ENCODE measurements at regions not wholly inside any gene's neighbourhood (a gene's known extent, or its start where the extent isn't known, plus 50 kb on each side); places are given as distances from the start of the nearest gene placed in this dataset.

DNA sequence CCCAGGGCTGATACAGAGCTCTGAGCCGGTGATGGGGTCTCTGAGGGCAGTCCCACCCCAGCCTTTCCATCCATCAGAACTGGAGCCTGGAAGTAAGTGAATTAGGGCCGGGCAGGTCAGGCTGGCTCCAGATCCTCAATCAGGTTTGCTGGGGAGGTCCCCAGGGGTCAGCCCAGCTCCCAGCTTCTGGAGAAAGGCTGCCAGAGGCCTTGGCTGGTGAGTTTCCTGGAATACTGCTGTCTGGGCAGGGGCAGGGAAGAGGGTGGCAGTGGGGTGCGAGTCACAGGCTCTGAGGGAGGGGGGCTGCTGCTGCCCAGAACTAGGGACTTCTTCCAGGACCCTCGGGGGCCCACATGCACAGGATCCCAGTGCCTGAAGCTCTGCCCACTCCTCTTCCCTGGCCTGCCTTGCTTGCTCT, 200.6 kb upstream of the MVB12B start:
- no peaks in the 10 kb centered on the region for H3K27me3 ChIP-seq
- peaks cover 0 to 4% (median 0%) of the 10 kb centered on the region in 4 donors for H3K4me1 ChIP-seq
- no peak for DNase-seq
- TF ChIP-seq POLR2A (IDR thresholded peaks at IDR 0.05) = no peak
- H3K4me3 ChIP-seq = no peak overlapping the region
- H3K36me3 ChIP-seq = no peaks in the 10 kb centered on the region
- no peaks in the 10 kb centered on the region for H3K9me3 ChIP-seq
- H3K27ac ChIP-seq = no peak overlapping the region

DNA sequence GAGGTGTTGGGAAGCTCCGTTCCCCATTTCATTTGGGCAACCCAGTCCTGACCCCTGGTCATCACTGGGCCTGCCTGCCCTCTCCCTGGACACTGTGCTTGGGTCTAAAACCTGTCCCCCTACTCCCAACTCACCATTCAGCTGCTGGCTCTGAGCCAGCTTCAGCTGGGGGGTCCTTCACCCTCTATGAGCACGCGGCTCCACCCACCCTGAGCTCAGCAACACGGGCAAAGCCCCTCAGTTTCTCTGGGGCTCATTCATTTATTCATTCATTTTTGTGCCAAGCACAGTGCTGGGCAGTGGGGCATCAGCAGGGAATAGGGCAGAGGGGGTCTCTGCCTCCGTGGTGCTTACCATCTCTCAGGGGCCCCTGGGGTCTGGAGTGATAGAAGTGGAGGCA, 199.8 kb upstream of the MVB12B start:
- Histone ChIP-seq H3K4me3 (no peak overlapping the region), H3K27ac (no peak overlapping the region), H3K4me1 (peaks cover 0 to 4% (median 0%) of the 10 kb centered on the region in 4 donors), H3K36me3 (no peaks in the 10 kb centered on the region), H3K27me3 (no peaks in the 10 kb centered on the region), H3K9me3 (no peaks in the 10 kb centered on the region)
- TF ChIP-seq POLR2A (IDR thresholded peaks at IDR 0.05) = no peak
- TF ChIP-seq, protein P1, sequence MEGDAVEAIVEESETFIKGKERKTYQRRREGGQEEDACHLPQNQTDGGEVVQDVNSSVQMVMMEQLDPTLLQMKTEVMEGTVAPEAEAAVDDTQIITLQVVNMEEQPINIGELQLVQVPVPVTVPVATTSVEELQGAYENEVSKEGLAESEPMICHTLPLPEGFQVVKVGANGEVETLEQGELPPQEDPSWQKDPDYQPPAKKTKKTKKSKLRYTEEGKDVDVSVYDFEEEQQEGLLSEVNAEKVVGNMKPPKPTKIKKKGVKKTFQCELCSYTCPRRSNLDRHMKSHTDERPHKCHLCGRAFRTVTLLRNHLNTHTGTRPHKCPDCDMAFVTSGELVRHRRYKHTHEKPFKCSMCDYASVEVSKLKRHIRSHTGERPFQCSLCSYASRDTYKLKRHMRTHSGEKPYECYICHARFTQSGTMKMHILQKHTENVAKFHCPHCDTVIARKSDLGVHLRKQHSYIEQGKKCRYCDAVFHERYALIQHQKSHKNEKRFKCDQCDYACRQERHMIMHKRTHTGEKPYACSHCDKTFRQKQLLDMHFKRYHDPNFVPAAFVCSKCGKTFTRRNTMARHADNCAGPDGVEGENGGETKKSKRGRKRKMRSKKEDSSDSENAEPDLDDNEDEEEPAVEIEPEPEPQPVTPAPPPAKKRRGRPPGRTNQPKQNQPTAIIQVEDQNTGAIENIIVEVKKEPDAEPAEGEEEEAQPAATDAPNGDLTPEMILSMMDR (IDR thresholded peaks at IDR 0.05) = no peak
- no peak for DNase-seq

DNA sequence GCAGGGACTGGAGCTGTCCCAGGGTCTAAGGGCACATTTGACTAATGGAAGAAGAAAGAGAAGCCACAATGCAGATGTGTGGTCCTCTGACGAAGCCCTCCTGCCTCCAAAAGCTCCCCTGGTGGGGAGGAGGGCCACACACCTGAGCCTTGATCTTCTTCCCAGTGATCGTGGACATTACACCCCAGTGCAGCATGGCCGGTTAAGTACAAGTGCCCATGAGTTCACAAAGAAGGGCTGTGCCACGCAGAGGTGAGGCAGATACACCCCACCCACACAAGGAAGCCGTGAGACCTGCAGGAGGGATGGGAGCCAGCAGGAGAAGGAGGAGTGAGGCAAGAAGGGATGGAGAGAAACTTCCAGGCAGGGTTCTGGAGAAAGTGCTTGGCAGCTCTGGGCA, 199.0 kb upstream of the MVB12B start:
- Histone ChIP-seq H3K36me3 (no peaks in the 10 kb centered on the region), H3K4me1 (peaks cover 0 to 4% (median 0%) of the 10 kb centered on the region in 4 donors), H3K27ac (no peak overlapping the region), H3K27me3 (no peaks in the 10 kb centered on the region), H3K9me3 (no peaks in the 10 kb centered on the region), H3K4me3 (no peak overlapping the region)
- no peak for DNase-seq
- TF ChIP-seq, protein P1 (IDR thresholded peaks at IDR 0.05) = no peak
- no peak for TF ChIP-seq POLR2A (IDR thresholded peaks at IDR 0.05)

DNA sequence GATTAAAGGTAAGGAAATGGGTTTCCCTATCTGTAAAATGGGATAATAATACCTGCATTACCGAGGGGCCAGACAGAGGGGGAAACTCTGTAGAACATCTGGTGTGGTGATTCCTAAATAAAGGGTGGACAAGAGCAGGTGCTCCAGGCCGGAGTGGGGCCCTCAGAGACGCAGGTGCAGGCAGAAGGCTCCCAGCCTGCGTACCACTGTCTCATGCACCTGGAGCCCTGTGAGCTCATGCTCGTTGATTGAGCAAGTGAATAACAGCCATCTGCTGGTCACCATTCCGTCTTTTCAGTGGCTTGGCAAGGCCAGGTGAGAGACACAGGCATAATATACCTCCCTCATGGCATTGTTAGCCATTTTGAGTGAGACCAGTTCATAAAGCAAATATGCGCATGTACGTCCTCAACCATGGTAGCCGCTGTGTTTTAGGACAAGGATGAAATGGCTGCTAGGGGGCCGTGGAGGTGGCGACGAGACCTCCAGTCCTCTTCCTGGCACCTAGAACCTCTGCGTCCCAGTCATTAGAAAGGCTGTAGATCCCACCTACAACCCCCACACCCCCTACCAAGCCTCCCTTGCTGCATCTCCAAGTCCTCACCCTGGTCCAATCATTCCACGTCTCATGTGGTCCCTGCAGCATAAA, 198.0 kb upstream of the MVB12B start:
- peaks cover 0 to 4% (median 0%) of the 10 kb centered on the region in 4 donors for H3K4me1 ChIP-seq
- no peaks in the 10 kb centered on the region for H3K27me3 ChIP-seq
- TF ChIP-seq, protein P1 (IDR thresholded peaks at IDR 0.05) = no peak
- no peak for TF ChIP-seq POLR2A (IDR thresholded peaks at IDR 0.05)
- DNase-seq = no peak
- H3K36me3 ChIP-seq = no peaks in the 10 kb centered on the region
- no peaks in the 10 kb centered on the region for H3K9me3 ChIP-seq
- no peak overlapping the region for H3K4me3 ChIP-seq
- H3K27ac ChIP-seq = no peak overlapping the region

DNA sequence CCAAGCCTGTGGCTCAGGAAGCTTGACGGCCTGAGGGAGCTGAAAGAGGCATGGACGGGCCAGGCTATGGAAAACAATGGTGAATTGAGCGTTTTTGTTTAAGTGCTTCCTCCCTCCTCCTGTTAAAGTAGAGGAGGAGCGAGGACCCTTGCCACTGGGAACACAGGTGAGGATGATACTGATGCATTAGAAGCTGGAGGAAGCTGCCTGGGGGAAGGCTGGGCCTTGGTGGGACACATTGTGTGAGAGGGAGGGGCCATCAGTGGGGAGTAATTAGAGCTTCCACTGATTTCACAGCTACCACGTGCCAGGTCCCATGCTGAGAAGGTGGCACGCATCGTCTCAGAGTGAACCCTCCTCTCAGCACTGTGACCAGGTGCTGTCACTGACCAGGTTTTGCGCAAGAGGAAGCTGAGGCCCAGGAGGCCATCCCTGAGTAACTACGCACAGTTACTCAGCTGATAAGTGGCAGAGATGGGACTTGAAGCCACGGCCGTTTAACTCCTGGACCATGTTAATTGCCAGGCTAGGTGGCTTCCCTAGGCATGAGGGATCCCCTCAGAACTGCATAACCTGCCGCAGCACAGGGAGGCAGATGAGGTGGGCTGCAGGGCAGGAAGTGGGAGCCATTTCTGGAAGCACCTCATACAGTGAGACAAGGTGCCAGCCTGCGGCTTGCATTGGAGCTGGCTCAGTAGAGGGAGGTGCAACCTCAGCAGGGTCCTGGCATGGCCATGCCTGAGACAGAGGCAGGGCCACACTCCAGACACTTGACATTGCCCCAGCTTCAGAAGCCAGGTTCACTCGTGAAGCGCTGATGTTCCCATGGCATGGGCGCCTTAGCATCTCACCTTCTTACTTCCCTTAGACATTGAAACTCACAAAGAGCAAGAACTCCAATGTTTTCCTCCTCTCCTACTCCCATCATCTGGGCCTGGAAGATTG, 195.3 kb upstream of the MVB12B start:
- H3K27me3 ChIP-seq = no peaks in the 10 kb centered on the region
- no peaks in the 10 kb centered on the region for H3K9me3 ChIP-seq
- H3K4me3 ChIP-seq = no peak overlapping the region
- no peaks in the 10 kb centered on the region for H3K36me3 ChIP-seq
- H3K4me1 ChIP-seq = no peaks in the 10 kb centered on the region
- DNase-seq = no peak
- no peak overlapping the region for H3K27ac ChIP-seq
- TF ChIP-seq POLR2A (IDR thresholded peaks at IDR 0.05) = no peak

DNA sequence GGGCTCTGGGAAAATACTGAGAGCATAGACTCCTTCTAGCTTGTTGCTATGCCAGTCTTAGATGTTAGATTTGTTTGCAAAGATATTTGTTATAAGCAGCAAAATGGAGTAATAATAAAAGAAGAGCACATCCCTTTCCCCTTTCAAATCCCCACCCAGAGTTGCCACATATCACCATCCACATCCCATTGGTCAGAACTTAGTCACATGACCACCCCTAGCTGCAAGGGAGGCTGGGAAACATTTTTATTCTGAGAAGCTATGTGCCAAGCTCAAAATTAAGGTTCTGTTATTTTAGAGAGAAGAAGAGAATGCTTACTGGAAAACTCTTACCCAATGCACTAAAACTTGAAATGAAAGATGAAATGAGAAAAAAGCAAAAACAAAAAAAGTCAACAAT, 193.9 kb upstream of the MVB12B start:
- TF ChIP-seq, protein P1 (IDR thresholded peaks at IDR 0.05) = no peak
- TF ChIP-seq POLR2A (IDR thresholded peaks at IDR 0.05) = no peak

More for the DNA sequence above, 193.9 kb upstream of the MVB12B start:
- no peak overlapping the region for H3K4me3 ChIP-seq
- no peak for DNase-seq
- no peaks in the 10 kb centered on the region for H3K36me3 ChIP-seq
- no peaks in the 10 kb centered on the region for H3K4me1 ChIP-seq
- H3K27me3 ChIP-seq = no peaks in the 10 kb centered on the region
- H3K9me3 ChIP-seq = no peaks in the 10 kb centered on the region
- H3K27ac ChIP-seq = no peak overlapping the region

All from Peyer's patch (tissue), 4 donors.